Inflammatory macrophage treated with lipopolysaccharide for 4 hours (primary cell): ENCODE measurements at regions not wholly inside any gene's neighbourhood (a gene's known extent, or its start where the extent isn't known, plus 50 kb on each side); places are given as distances from the start of the nearest gene placed in this dataset.

Experiments used
- DNase-seq: peaks from one replicate; pipeline ENCODE4 v3.0.0-alpha.2; 2020

DNA sequence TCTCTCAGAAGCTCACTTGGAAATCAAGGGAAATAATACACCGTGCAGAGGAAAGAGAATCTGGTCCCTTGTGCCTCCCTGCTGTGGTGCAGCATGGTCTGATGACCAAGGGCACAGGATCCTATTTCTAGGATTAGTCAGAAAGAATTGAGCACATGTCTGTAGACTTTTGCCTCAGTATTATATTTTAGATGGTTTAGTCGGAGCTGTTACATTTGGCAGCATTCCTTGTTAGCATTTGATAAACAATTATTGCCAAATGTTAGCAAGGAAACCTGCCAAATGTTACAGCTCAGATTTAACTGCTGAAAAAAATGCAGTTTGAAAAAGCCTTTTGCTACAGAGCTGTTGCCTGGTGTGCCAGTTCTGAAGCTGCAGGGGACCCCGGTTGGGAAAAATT, 183.5 kb upstream of the DPYD start:
- DNase-seq = no peak

- DNase-seq = no peak
Observed at GRCh38 chr1:98103617-98104285, 182.9 kb upstream of the DPYD start.

DNA sequence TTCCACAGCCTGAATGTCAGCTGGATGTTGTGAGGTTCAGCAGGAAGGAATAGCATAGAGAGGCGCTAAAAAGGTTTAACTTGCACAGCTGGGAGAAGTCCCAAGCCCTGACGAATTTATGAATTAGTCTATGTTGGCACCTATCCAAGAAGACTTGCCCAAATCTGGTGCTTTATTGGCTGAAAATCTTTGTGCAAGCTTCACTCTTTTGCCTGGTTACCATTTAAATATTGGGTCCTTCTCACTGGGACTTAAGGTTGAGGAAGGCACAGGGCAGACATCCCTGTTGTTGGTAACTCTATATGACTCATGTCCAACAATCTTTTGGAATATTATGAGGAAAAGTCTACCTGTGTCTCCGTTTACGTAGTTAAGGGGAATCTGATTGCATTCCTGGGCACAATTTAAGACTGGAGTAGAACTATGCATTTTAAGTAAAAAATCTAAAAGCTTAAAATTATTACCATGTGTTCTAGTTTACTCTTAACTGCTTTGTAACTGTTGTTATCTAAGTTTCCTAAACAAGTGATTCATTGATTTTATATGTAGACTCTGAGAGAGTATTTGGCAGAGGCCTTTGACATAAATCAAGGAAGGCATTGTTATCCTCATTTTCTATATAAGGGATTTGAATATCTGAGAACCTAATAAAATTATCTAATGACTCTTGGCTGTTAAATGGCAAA, 181.7 kb upstream of the DPYD start:
- DNase-seq = no peak

DNA sequence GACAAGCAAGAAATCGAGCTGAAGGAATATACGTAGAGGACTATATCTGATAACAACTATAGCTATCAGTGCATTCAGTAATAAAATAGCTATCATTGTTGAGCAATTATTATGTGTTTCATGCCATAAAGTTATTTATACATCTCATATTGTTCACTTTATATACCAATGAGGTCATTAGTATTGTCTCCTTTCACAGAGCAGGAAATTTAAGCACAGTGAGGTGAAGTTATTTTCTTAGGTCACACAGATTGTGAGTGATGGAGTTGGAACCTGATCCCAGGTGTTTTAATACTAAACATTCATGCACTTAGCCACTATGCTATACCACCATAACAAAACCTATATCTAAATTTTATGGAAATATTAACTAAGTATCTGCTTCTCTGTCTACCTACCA, 180.5 kb upstream of the DPYD start:
- no peak for DNase-seq

GRCh38 chr1:98099501-98099900, 178.7 kb upstream of the DPYD start:
- no peak for DNase-seq

DNA sequence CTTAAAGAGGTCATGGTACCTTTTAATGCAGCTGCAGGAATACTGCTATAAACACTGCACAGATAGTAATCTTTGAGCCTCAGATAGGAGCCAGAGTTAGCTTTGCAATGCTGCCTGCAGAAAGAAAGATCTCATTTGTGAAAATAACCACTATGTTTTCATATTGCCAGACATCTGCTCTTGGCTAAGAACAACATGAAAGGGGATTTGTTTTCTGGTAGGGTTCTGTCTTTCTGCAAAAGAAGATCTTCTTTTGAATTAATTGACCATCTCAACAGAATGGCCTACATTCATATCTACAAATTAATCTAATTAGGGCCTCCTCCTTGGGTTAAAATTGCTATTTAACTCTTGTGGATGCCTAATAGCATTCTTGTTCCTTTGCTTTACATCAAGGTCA, 177.6 kb upstream of the DPYD start:
- no peak for DNase-seq

DNA sequence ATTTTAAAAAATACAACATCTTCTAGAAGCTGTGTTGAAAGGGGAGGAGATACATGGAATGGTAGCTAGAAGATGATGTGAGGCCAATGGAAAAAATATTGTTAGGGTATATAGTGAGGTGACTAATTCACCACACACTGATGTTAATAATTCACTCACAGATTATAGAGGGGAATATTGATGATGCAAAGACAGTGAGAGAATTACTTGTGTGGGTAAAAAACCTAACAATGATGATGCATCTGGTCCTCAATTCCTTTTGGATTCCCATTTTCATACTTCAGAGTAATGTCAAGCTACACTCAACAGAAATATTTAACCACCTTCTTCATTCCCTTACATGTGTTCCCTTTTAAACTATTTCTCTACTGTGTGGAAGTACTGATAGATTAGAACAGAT, 169.5 kb upstream of the DPYD start:
- DNase-seq = no peak

DNA sequence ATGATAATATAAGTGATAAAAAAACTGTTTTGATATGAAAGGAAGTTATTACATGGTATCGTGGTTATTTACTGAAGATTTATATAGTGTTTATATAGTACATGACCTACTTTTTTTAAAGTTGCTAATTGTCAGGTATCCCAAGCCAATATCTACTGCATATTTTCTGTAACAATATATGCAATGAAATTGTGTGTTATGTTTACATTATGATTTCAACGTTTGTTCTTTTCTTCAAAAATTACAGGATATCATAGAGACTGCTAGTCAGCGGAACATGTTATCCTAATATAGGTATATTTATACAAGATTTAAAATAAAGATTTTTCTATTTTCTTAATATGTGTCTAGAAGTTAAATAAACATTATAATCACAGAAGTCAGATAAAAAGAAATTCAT, 167.5 kb upstream of the DPYD start:
- no peak for DNase-seq

GRCh38 chr1:98086796-98087441, 166.1 kb upstream of the DPYD start:
- DNase-seq = no peak

- no peak for DNase-seq
Observed at GRCh38 chr1:98086156-98086555, 165.3 kb upstream of the DPYD start.

GRCh38 chr1:98084188-98084587, 163.4 kb upstream of the DPYD start:
- no peak for DNase-seq

DNA sequence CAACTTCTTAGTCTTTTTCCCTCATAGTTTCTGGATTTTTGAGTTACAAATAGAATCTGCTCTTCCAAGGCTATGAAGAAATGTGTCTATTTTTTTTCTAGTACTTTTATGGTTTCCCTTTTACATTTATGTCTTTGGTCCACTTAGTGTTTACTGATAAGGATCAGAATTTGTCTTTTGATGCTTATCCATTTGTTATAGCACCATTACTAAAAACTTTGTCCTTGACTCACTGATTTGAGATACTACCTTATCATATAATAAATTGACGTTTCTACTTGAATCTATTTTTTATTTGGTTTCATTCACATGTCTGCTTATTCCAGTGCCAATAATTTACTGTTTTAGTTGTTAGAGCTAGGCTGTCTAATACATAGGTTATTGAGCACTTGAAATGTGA, 161.1 kb upstream of the DPYD start:
- no peak for DNase-seq

DNA sequence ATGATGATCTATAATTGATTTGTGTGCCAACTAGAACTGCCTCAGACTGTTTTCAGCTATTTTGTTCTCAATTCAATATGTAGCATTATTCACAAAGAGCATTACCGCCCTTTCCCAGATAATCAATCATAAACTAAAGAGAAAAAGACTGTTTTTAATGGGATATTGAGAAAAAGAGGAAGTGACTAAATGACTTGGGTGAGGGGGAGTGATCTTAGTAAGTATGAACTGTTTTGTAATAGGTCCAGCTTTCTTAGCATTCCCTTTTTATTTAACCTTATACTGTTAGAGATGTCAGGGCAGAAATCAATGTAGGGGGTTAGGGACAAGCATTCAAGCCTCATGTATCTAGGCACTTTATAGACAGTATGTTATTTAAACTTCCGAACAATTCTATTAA, 157.8 kb upstream of the DPYD start:
- peak; percentile 30 for DNase-seq

- no peak for DNase-seq
Observed at GRCh38 chr1:98077691-98078090, 156.9 kb upstream of the DPYD start.

DNA sequence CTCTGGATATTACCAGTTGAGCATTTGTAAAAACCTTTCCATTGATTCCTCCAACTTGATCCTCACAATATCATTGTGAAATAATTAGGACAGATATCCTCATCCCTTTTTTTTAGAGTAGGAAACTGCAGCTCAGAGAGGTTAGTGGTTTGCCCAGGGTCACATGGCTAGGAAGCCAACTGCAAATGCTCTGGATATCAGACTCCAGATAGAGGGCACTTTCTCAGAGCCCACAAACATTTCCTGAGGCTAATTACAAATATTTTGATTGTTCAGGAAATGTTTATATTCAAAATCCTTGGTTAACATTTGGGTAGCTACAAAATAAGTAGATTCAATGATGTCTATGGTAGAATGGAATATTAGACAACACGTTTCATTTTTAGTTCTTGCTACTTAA, 154.8 kb upstream of the DPYD start:
- DNase-seq = no peak

DNA sequence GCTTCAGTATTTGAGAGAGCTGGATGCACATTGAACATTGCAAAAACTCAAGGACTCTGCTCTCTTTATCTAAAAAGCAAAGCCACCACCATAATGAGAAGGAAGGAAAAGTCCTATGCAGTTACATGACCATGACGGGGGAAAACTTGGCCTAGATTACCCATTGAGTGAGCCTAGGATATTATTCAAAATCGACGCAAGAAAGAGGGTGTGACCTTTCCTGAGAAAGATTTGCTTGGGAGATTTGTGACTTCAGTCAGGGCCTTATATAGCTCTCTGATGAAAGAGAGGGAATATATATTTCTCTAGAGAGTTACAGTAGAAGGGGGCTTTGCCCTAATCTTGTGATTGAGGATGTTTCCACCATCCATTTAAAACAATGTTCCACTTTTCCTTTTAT, 153.0 kb upstream of the DPYD start:
- DNase-seq = no peak

GRCh38 chr1:98073106-98073505, 152.3 kb upstream of the DPYD start:
- DNase-seq = no peak

GRCh38 chr1:98072047-98072446, 151.2 kb upstream of the DPYD start:
- DNase-seq = no peak

GRCh38 chr1:98068016-98068415, 147.2 kb upstream of the DPYD start:
- no peak for DNase-seq

GRCh38 chr1:98066911-98067310, 146.1 kb upstream of the DPYD start:
- no peak for DNase-seq

DNA sequence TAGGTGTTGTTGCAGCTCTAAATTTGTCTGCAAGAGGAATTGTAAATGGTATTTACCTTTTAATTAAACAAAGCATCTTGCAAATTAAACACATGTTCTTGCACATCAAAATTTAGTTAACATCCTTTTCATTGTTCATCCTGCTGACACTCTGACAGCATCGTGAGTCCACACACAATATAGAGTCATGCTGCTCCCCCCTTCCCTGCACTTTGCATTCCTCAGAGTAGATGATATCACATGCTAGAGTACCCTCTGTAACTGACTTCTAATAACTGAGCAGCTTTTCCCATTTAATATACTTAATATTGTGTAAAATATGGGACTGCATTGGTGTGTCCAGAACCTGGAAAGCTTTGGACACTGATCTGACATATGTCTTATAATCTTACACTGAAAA, 138.8 kb upstream of the DPYD start:
- no peak for DNase-seq

DNA sequence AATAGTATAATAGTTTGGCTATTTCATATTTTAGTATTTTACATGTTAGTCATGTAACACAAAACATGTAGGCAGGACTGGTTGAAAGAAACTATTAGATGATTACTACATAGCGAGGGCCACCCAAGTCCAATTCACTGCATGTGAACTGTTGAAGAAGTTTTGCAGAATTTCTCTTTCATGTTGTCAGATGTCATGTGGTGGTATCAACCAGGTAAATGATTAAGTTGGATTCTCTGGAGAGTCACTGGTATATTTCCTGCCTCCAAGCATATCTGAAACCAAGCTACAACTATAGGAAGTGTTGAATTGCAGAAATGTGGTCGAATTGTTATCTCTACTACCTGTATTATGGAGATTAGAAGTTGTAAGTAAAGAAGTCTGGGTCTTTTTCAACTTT, 137.8 kb upstream of the DPYD start:
- DNase-seq = no peak

DNA sequence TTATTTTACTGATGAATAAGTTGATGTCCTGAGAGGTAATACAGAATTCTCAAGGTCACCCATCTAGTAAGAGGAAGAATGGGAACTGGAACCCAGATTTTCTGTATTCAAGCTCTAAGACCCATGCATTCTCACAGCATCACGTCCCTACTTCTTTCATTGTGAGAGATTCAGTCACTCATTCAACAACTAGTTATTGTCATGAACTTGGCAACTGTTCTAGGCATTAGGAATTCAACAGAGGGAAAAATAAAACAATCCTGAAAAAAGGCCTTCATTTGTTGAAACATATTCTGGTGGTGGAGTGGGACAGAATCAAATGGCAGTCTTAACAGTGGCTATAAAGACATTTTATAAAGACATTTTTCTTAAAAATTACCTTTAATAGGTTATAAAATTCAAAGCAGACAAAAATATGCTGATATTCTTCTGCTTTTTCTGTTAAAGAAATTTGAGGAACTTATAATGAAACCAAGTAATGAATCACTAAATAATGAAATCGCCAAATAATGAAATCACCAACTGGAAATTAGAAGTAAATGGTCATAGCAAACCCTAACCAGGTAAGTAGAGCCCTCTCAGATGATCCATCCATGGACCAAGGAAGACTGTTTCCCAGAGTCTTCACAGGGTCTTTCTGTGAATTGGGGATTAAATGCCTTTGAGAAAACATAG, 136.5 kb upstream of the DPYD start:
- peak; percentile 69 for DNase-seq

DNA sequence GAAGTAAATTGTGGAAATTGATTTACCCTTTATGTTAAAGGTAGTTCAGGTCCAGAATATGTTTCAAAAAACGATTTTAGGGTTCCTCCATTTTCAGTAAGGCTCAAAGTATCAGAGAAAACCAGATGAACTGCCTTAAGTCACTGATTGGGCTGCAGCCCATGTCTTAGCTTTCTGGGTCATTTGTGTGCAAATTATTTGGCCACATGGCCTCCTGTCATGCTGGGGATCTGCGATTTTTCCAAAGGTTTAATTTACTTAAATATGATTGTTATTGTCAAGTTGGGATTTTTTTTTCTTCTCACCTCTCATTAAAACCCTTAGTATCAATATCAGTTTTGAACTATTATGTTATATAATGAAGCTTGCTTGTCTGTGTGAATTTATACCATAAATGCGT, 135.9 kb upstream of the DPYD start:
- no peak for DNase-seq
